ACHN (cell line): ENCODE measurements at regions not wholly inside any gene's neighbourhood (a gene's known extent, or its start where the extent isn't known, plus 50 kb on each side); places are given as distances from the start of the nearest gene placed in this dataset.

Source experiments
- DNase-seq: peaks from one replicate; pipeline ENCODE4 v3.0.0-alpha.2; 2015
- in situ Hi-C: cut with HindIII; loops from 2 replicates; pipeline ENCODE4 v1.10.0; 2017; ENCODE audit warnings: low sequenced_read_pairs, low pct_ligation_motif_present, low pct_unique_long_range_greater_than_20kb

GRCh38 chr18:34976899-34977837 is 64.0 kb upstream of the MAPRE2 start:
- DNase-seq = peak; percentile 48
- in situ Hi-C loops = no loop called here

GRCh38 chr18:34977838-34978532 is 63.2 kb upstream of the MAPRE2 start:
- DNase-seq = peak; percentile 39
- in situ Hi-C loops = no loop called here

GRCh38 chr18:34978533-34978893 is 62.7 kb upstream of the MAPRE2 start:
- no peak for DNase-seq
- in situ Hi-C loops = no loop called here

GRCh38 chr18:34978953-34979608 is 62.1 kb upstream of the MAPRE2 start:
- in situ Hi-C loops = no loop called here
- peak; percentile 91 for DNase-seq

GRCh38 chr18:34981487-34981886 is 59.7 kb upstream of the MAPRE2 start:
- no peak for DNase-seq
- in situ Hi-C loops = no loop called here

- in situ Hi-C loops = no loop called here
- DNase-seq = no peak
Measured at GRCh38 chr18:34985963-34986362, 55.2 kb upstream of the MAPRE2 start.

GRCh38 chr18:34990597-34990996 is 50.6 kb upstream of the MAPRE2 start:
- in situ Hi-C loops = no loop called here
- DNase-seq = no peak

GRCh38 chr18:34991152-34991551 is 50.1 kb upstream of the MAPRE2 start:
- no peak for DNase-seq
- in situ Hi-C loops = no loop called here
